ENCODE measurements at regions not wholly inside any gene's neighbourhood (a gene's known extent, or its start where the extent isn't known, plus 50 kb on each side); places are given as distances from the start of the nearest gene placed in this dataset.
"Not testable (repeated sequence)": the region's sequence is repeated elsewhere in the genome, so short reads cannot be mapped to it uniquely, and the experiment has no call there.

DNA sequence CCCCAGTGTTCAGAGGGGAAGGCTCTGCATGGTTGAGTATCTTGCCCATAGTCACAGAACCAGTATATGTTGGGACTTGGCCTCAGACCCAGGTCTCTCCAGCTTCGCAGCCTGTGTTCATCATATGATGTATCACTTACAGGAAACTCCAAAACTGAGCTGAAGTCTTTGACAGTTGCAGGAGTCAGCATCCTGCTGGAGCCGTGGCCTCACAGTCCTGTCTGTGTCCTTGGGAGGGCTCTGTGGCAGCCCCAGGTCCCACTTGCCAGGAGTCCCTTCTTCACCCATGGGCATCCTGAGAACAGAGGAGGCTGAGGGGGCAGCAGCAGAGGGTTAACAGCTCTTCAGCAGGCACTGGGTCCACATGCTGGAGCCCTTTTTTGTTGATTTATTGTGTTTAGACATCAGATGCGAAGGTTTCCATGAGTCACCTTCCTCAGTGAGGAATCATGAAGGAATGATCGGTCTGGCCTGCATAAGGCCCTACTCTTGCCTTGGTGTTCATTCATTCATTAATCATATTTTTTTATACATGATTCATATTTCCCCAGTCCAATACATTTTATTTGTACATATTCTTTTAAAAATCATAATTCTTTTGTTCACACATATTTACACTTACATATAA lies 176.3 kb upstream of the SPATA31A3 start:
- not testable (repeated sequence) for H3K4me3 ChIP-seq (ENCODE audit: low read depth, low read length); DNase-seq (ENCODE audit: low read depth)

DNA sequence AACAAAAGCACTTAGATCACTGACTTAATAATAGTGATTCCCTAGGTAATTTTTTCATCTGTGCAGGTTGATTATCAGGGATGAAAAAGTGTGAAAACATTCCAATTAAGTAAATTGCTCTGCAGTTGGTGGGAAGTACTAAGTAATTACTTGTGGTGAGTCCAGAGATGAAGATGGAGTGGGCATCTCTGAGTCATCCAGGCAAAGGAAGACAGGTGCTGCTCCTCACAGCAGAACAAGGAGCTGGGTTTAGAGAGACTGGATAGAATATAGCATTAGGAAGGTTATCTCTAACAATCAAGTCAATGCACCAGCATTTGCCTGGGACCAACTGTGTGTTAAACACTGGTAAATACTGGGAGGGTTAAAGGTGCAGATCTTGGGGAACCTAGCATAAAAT lies 174.0 kb upstream of the SPATA31A3 start:
- DNase-seq (ENCODE audit: low read depth); H3K4me3 ChIP-seq (ENCODE audit: low read depth, low read length): not testable (repeated sequence)

- not testable (repeated sequence) for H3K4me3 ChIP-seq (ENCODE audit: low read depth, low read length)
Measured at GRCh38 chr9:67162827-67163226, 170.5 kb upstream of the SPATA31A3 start.

DNA sequence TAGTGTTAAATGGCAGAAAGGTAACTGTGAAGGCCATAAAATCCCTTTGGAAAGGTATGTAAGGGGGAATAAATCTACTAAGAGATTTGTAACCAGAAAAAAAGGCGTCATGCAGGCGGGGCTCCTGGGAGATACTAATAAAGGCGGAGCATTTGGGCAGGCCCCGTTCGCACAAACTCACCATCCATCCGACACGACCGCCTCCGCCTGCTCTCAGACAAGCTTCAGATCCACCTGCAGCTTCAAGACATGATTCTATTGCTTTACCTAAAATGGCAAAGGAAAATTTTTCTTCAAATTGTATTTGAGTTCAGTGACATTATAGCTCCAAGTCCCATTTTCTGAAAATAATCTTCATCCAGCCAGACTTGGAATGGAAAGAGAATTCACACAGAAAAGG lies 162.9 kb upstream of the SPATA31A3 start:
- H3K4me3 ChIP-seq (ENCODE audit: low read depth, low read length); DNase-seq (ENCODE audit: low read depth): not testable (repeated sequence)

More at GRCh38 chr9:67162827-67163226, 170.5 kb upstream of the SPATA31A3 start:
- not testable (repeated sequence) for DNase-seq (ENCODE audit: low read depth)

DNA sequence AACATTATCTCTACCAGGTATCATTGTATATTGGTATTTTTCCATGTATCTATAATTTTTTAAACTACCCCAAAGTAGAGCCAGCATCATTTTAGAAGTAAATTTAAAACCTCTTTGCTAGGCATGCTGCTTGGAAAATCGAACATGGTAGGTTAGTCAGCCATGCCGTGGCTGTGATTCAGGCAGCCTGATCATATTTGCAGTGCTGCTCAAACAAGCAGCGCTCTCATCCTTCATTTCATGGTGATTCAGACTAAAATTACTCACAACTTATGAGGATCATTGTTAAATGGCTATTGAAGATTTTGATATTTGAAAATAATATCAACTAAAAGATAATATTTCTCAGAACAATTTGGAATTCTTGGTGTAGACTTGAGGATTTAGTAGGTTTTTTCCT lies 161.2 kb upstream of the SPATA31A3 start:
- not testable (repeated sequence) for H3K4me3 ChIP-seq (ENCODE audit: low read depth, low read length); DNase-seq (ENCODE audit: low read depth)

DNA sequence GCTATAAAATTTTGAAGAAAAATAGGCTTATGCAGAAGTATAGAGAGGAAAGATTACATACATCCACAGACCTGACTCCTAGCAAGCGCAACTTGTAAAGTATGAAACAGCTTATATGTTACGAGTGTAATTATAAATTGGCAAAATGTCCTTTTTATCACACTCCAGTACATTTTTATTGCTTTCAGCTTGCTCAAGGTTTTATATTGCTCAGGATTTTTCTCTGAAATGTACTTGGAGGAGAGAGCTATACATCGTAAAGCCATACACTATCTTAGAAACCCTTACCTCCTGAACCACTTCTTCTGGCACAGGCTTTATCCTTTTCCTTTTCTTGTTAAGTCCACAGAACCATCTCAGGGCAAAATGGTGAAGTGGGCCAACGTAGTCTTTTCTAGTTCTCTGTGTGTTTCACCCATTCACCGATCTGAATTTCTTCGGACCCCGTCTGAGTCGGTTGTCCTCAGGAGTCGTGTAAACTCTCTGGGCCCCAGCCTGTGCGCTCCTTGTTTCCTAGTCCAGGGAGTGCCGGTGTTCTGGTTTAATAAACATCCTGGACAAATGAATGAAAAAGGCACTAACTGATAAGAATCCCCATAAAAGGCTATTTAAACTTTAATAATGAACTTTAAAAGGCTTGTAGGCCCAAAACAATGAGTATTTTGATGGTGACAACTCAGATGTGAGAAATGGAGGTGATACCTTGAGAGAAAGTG lies 150.2 kb upstream of the SPATA31A3 start:
- not testable (repeated sequence) for H3K4me3 ChIP-seq (ENCODE audit: low read depth, low read length); DNase-seq (ENCODE audit: low read depth)

GRCh38 chr9:67136376-67136775 lies 144.0 kb upstream of the SPATA31A3 start:
- not testable (repeated sequence) for DNase-seq (ENCODE audit: low read depth); H3K4me3 ChIP-seq (ENCODE audit: low read depth, low read length)

- DNase-seq (ENCODE audit: low read depth); H3K4me3 ChIP-seq (ENCODE audit: low read depth, low read length): not testable (repeated sequence)
Measured at GRCh38 chr9:67133124-67133523, 140.8 kb upstream of the SPATA31A3 start.

GRCh38 chr9:67116761-67117160 lies 124.4 kb upstream of the SPATA31A3 start:
- DNase-seq (ENCODE audit: low read depth); H3K4me3 ChIP-seq (ENCODE audit: low read depth, low read length): not testable (repeated sequence)

GRCh38 chr9:67112148-67112547 lies 119.8 kb upstream of the SPATA31A3 start:
- not testable (repeated sequence) for DNase-seq (ENCODE audit: low read depth); H3K4me3 ChIP-seq (ENCODE audit: low read depth, low read length)

GRCh38 chr9:67111733-67112132 lies 119.4 kb upstream of the SPATA31A3 start:
- H3K4me3 ChIP-seq (ENCODE audit: low read depth, low read length); DNase-seq (ENCODE audit: low read depth): not testable (repeated sequence)

GRCh38 chr9:67109859-67110258 lies 117.5 kb upstream of the SPATA31A3 start:
- H3K4me3 ChIP-seq (ENCODE audit: low read depth, low read length); DNase-seq (ENCODE audit: low read depth): not testable (repeated sequence)

DNA sequence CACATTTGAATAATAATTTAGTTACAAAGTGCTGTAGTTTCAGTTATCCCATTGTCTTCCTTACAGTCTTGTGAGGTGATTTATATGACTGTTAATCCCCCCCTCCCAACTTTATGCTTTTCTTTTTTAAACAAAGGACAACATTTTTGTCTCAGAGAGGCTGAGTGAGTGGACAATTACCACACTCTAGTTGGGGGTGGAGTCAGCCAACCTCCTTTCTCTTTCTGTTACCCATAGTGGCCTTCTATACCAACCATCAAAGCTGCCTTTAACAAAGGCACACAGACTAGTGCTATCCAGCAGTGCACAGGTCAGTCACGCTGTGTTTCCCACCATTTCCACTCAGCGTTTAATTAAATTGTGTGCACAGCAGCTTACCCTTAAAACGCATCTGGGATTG lies 114.3 kb upstream of the SPATA31A3 start:
- not testable (repeated sequence) for H3K4me3 ChIP-seq (ENCODE audit: low read depth, low read length); DNase-seq (ENCODE audit: low read depth)

GRCh38 chr9:67102506-67103276 lies 110.3 kb upstream of the SPATA31A3 start:
- not testable (repeated sequence) for DNase-seq (ENCODE audit: low read depth); H3K4me3 ChIP-seq (ENCODE audit: low read depth, low read length)

- H3K4me3 ChIP-seq (ENCODE audit: low read depth, low read length); DNase-seq (ENCODE audit: low read depth): not testable (repeated sequence)
Measured at GRCh38 chr9:67091104-67091503, 98.8 kb upstream of the SPATA31A3 start.

GRCh38 chr9:67086862-67087261 lies 94.5 kb upstream of the SPATA31A3 start:
- DNase-seq (ENCODE audit: low read depth); H3K4me3 ChIP-seq (ENCODE audit: low read depth, low read length): not testable (repeated sequence)

- DNase-seq (ENCODE audit: low read depth); H3K4me3 ChIP-seq (ENCODE audit: low read depth, low read length): not testable (repeated sequence)
Measured at GRCh38 chr9:67066140-67066539, 73.8 kb upstream of the SPATA31A3 start.

DNA sequence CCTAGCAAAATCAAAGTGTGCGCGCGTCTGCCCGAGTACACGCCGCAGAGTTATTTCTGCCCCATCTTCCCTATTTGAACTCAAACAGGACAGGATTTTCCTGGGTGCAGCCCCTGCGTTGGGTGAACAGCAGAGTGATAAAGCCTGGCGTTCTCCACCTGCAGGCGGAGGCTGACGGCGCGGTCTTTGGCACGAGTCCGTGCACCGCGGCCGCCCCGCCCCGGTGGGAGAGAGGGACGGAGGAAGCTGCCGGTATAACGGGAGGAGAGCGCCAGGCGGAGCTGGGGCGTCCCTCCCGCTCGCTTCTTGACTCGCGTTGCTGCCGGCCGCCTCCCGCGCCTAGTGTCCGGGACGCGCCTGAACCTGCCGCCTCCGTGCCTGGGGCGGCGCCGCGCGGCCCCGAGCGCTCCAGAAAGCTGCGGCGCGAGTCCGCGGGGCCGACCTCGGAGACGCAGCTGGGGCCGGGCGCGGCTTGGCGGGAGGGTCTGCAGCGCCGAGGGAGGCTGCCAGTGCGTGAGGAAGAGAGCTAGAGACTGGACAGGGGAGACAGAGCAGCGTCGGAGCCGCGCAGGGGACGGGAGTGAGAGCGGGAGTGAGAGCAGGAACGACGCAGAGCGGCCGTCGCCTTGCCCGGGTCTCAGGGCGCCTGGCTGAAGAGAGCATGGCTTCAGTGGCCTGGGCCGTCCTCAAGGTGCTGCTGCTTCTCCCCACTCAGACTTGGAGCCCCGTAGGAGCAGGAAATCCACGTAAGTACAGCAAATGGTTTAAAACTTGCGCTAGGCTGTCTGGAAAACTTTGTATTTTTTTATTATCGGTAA lies 66.8 kb upstream of the SPATA31A3 start:
- peak overlapping the region; percentile 45 for H3K4me3 ChIP-seq (ENCODE audit: low read depth, low read length)
- not testable (repeated sequence) for DNase-seq (ENCODE audit: low read depth)
